ENCODE measurements at regions not wholly inside any gene's neighbourhood (a gene's known extent, or its start where the extent isn't known, plus 50 kb on each side); places are given as distances from the start of the nearest gene placed in this dataset.

GRCh38 chr9:109689701-109690100, 90.3 kb upstream of the PALM2AKAP2 start (continued):
- no peak for TF ChIP-seq CREB5 (CRISPR knock-in tag; IDR thresholded peaks at IDR 0.05; ENCODE audit: low read depth)

- TF ChIP-seq POU6F1 (CRISPR knock-in tag; IDR thresholded peaks at IDR 0.05; ENCODE audit: borderline replicate concordance, low read depth) = peak; percentile 22; the same call in 1 of the 2 replicates
- TF ChIP-seq ZFP30 (CRISPR knock-in tag; IDR thresholded peaks at IDR 0.05) = no peak
- TF ChIP-seq PATZ1 (CRISPR knock-in tag; IDR thresholded peaks at IDR 0.05; ENCODE audit: borderline replicate concordance) = no peak
- ATAC-seq = peak; percentile 79
Measured at GRCh38 chr9:109699019-109699418, 81.0 kb upstream of the PALM2AKAP2 start.

GRCh38 chr9:109704546-109704945, 75.5 kb upstream of the PALM2AKAP2 start:
- no peak for ATAC-seq

GRCh38 chr9:109705515-109705914, 74.5 kb upstream of the PALM2AKAP2 start:
- ATAC-seq = peak; percentile 58
- no peak for TF ChIP-seq ZNF8 (CRISPR knock-in tag; IDR thresholded peaks at IDR 0.05)
- no peak for TF ChIP-seq OSR1 (CRISPR knock-in tag; IDR thresholded peaks at IDR 0.05)
- TF ChIP-seq SNAI2 (CRISPR knock-in tag; IDR thresholded peaks at IDR 0.05) = no peak
- TF ChIP-seq TSHZ2 (CRISPR knock-in tag; IDR thresholded peaks at IDR 0.05) = no peak
- no peak for TF ChIP-seq ZC3H10 (CRISPR knock-in tag; IDR thresholded peaks at IDR 0.05)
- no peak for TF ChIP-seq ZNF70 (CRISPR knock-in tag; IDR thresholded peaks at IDR 0.05)
- TF ChIP-seq PATZ1 (CRISPR knock-in tag; IDR thresholded peaks at IDR 0.05; ENCODE audit: borderline replicate concordance) = no peak
- no peak for TF ChIP-seq CSRNP3 (CRISPR knock-in tag; IDR thresholded peaks at IDR 0.05)
- TF ChIP-seq ZNF565 (CRISPR knock-in tag; conservative IDR thresholded peaks at IDR 0.05; ENCODE audit: low read depth) = no peak
- TF ChIP-seq POU6F1 (CRISPR knock-in tag; IDR thresholded peaks at IDR 0.05; ENCODE audit: borderline replicate concordance, low read depth) = no peak
- TF ChIP-seq TOX (CRISPR knock-in tag; IDR thresholded peaks at IDR 0.05; ENCODE audit: borderline replicate concordance) = no peak
- TF ChIP-seq ZFP30 (CRISPR knock-in tag; IDR thresholded peaks at IDR 0.05) = no peak
- TF ChIP-seq CREB5 (CRISPR knock-in tag; IDR thresholded peaks at IDR 0.05; ENCODE audit: low read depth) = no peak
- TF ChIP-seq TCF4 (CRISPR knock-in tag; IDR thresholded peaks at IDR 0.05; ENCODE audit: borderline replicate concordance) = no peak
- no peak for TF ChIP-seq ZFP3 (CRISPR knock-in tag; IDR thresholded peaks at IDR 0.05)
- TF ChIP-seq RARB (CRISPR knock-in tag; IDR thresholded peaks at IDR 0.05) = no peak

More at GRCh38 chr9:109704546-109704945, 75.5 kb upstream of the PALM2AKAP2 start:
- no peak for TF ChIP-seq ZNF8 (CRISPR knock-in tag; IDR thresholded peaks at IDR 0.05)

All from SK-N-SH treated with all-trans-retinoic acid at 6 μM for 48 hours (cell line).